NB4 (cell line): ENCODE measurements at regions not wholly inside any gene's neighbourhood (a gene's known extent, or its start where the extent isn't known, plus 50 kb on each side); places are given as distances from the start of the nearest gene placed in this dataset.

Experiments used
- POLR2A ChIP-seq: IDR thresholded peaks from 2 replicates; pipeline ENCODE4 v1.6.1; 2011; ENCODE audit warnings: mild to moderate bottlenecking; ENCODE audit not compliant: insufficient read length; ENCODE audit errors: extremely low read depth
- TF ChIP-seq, protein P1 (sequence below): IDR thresholded peaks from one replicate; pipeline ENCODE4 v1.5.1; 2012; ENCODE audit warnings: low read depth, low read length
- TF ChIP-seq, protein P2 (sequence below): IDR thresholded peaks from 2 replicates; pipeline ENCODE4 v1.6.1; 2011; ENCODE audit warnings: low read depth, low read length

DNA sequence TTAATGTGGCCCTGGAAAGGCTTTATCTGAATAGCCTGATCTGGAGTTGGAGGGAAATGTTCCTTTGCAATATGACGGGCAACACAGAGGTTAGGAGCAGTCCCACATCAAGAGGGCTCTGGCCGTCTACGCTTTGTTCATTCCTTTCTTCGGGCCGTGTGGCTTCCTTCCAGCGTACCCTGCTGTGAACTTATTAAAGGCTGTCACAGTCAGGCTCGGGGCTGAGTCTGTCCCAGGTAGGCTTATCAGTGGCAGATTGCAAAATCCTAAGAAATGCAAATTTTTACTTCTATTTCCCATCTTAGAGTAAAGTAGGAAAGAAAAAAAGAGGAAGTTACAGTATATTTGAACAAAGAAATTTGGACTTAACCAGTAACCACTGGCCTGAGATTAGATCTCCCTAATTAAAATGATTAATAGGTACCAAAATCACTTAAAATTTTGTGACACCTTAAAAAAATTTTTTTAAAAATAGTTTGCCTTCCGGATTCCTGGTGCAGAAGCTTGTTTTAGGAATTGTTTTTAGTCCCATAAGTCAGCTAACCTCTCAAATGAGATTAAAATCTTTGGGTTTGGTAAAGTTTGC, 453.1 kb upstream of the MKI67 start:
- TF ChIP-seq POLR2A = no peak
- TF ChIP-seq, protein P1, sequence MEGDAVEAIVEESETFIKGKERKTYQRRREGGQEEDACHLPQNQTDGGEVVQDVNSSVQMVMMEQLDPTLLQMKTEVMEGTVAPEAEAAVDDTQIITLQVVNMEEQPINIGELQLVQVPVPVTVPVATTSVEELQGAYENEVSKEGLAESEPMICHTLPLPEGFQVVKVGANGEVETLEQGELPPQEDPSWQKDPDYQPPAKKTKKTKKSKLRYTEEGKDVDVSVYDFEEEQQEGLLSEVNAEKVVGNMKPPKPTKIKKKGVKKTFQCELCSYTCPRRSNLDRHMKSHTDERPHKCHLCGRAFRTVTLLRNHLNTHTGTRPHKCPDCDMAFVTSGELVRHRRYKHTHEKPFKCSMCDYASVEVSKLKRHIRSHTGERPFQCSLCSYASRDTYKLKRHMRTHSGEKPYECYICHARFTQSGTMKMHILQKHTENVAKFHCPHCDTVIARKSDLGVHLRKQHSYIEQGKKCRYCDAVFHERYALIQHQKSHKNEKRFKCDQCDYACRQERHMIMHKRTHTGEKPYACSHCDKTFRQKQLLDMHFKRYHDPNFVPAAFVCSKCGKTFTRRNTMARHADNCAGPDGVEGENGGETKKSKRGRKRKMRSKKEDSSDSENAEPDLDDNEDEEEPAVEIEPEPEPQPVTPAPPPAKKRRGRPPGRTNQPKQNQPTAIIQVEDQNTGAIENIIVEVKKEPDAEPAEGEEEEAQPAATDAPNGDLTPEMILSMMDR = no peak
- TF ChIP-seq, protein P2, sequence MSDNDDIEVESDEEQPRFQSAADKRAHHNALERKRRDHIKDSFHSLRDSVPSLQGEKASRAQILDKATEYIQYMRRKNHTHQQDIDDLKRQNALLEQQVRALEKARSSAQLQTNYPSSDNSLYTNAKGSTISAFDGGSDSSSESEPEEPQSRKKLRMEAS = no peak
